CD14-positive monocyte (primary cell): ENCODE measurements at regions not wholly inside any gene's neighbourhood (a gene's known extent, or its start where the extent isn't known, plus 50 kb on each side); places are given as distances from the start of the nearest gene placed in this dataset.

Experiments
- DNase-seq, 3 donors: peaks; one replicate each; pipeline ENCODE4 v3.0.0-alpha.2; 2011 to 2022
- H2AFZ ChIP-seq: 2 replicates; pipeline ENCODE4 v1.6.0; 2012; ENCODE audit warnings: mild to moderate bottlenecking, low read depth, low read length, inconsistent platforms; ENCODE audit not compliant: insufficient read depth, poor library complexity, severe bottlenecking
- H3K27ac ChIP-seq, 2 donors: 1 replicate in 1 of 2; 2 replicates in 1 of 2; pipeline ENCODE4 v1.5.1; 2012 to 2013; ENCODE audit warnings: low read length in 2 of 2, control low read depth in 1 of 2, inconsistent platforms in 1 of 2, low read depth in 1 of 2, mild to moderate bottlenecking in 1 of 2
- H3K27me3 ChIP-seq, 2 donors: one replicate each; pipeline versions ENCODE4 v1.6.0 to v1.6.1; 2011 to 2013; ENCODE audit warnings: low read length in 2 of 2; ENCODE audit not compliant: control insufficient read depth in 2 of 2, insufficient read depth in 2 of 2
- H3K36me3 ChIP-seq, 2 donors: replicated peaks in 1 of 2; 1 replicate in 1 of 2; 2 replicates in 1 of 2; pipeline versions ENCODE4 v1.5.1 to v1.6.1; 2012 to 2013; ENCODE audit warnings: low read length in 2 of 2, control low read depth in 1 of 2, inconsistent platforms in 1 of 2, mild to moderate bottlenecking in 1 of 2; ENCODE audit not compliant: insufficient read depth in 2 of 2, control insufficient read depth in 1 of 2
- H3K4me1 ChIP-seq, 2 donors: 1 replicate in 1 of 2; 2 replicates in 1 of 2; pipeline versions ENCODE4 v1.5.1 to v1.6.1; 2012 to 2013; ENCODE audit warnings: low read length in 2 of 2, control low read depth in 1 of 2, inconsistent platforms in 1 of 2, mild to moderate bottlenecking in 1 of 2, moderate library complexity in 1 of 2; ENCODE audit not compliant: insufficient read depth in 2 of 2, control insufficient read depth in 1 of 2
- H3K4me2 ChIP-seq: replicated peaks from 2 replicates; pipeline ENCODE3; 2012; ENCODE audit warnings: low read length, moderate library complexity, mild to moderate bottlenecking; ENCODE audit not compliant: poor library complexity, severe bottlenecking; ENCODE audit errors: extremely low read depth
- H3K4me3 ChIP-seq, 3 experiments: fragments of 200-600 bp in 1 of 3; sonication (generic) in 1 of 3; replicated peaks in 1 of 3; 1 replicate in 2 of 3; 2 replicates in 1 of 3; pipeline ENCODE4 v1.5.1; 2011 to 2013; ENCODE audit warnings: low read length in 3 of 3, mild to moderate bottlenecking in 3 of 3, control low read depth in 2 of 3, low read depth in 2 of 3, inconsistent platforms in 1 of 3, moderate library complexity in 1 of 3
- H3K79me2 ChIP-seq: 2 replicates; pipeline ENCODE4 v1.6.0; 2012; ENCODE audit warnings: mild to moderate bottlenecking, control low read depth, inconsistent platforms, low read length, moderate library complexity; ENCODE audit not compliant: insufficient read depth
- H3K9ac ChIP-seq: 2 replicates; pipeline ENCODE4 v1.6.0; 2017; ENCODE audit warnings: low read length, mild to moderate bottlenecking; ENCODE audit not compliant: insufficient read depth, poor library complexity, severe bottlenecking
- H3K9me3 ChIP-seq, 2 donors: replicated peaks in 1 of 2; 1 replicate in 1 of 2; 2 replicates in 1 of 2; pipeline versions ENCODE4 v1.5.1 to v1.6.1; 2012 to 2013; ENCODE audit warnings: low read length in 2 of 2, control low read depth in 1 of 2; ENCODE audit not compliant: control insufficient read depth in 1 of 2, insufficient read depth in 1 of 2
- H4K20me1 ChIP-seq: 2 replicates; pipeline ENCODE4 v1.6.0; 2012; ENCODE audit warnings: mild to moderate bottlenecking, low read length, control low read depth, moderate library complexity; ENCODE audit not compliant: insufficient read depth
- H3K27ac Mint-ChIP-seq, 7 donors: one replicate each; pipeline ENCODE4 v1.8.0; 2020; ENCODE audit warnings: mild to moderate bottlenecking in 7 of 7, mixed read lengths in 7 of 7, moderate library complexity in 6 of 7, inconsistent platforms in 2 of 7
- H3K27me3 Mint-ChIP-seq, 3 donors: one replicate each; pipeline ENCODE4 v1.8.0; 2021 to 2022; ENCODE audit warnings: low read depth in 3 of 3, mild to moderate bottlenecking in 3 of 3, mixed read lengths in 3 of 3, moderate library complexity in 3 of 3, inconsistent platforms in 1 of 3
- H3K36me3 Mint-ChIP-seq, 2 donors: one replicate each; pipeline ENCODE4 v1.8.0; 2020; ENCODE audit warnings: mixed read lengths in 2 of 2, inconsistent platforms in 1 of 2, mild to moderate bottlenecking in 1 of 2
- H3K4me1 Mint-ChIP-seq: one replicate; pipeline ENCODE4 v1.8.0; 2020; ENCODE audit warnings: mild to moderate bottlenecking, mixed read lengths
- H3K4me3 Mint-ChIP-seq, 2 donors: one replicate each; pipeline ENCODE4 v1.8.0; 2020; ENCODE audit warnings: mild to moderate bottlenecking in 2 of 2, mixed read lengths in 2 of 2, moderate library complexity in 1 of 2
- H3K9me3 Mint-ChIP-seq, 7 donors: one replicate each; pipeline ENCODE4 v1.8.0; 2020 to 2022; ENCODE audit warnings: mixed read lengths in 7 of 7, mild to moderate bottlenecking in 6 of 7, moderate library complexity in 6 of 7, inconsistent platforms in 2 of 7
- WGBS: methylation state at CpG from one replicate; pipeline ENCODE4 v1.1.5; 2013; ENCODE audit warnings: missing lambda C conversion rate; ENCODE audit not compliant: insufficient coverage; 5-methylcytosine and 5-hydroxymethylcytosine counted together
- intact Hi-C, 2 donors: fragments of 100-400 bp; cut with micrococcal nuclease; formaldehyde crosslinking; loops; one replicate each; pipeline versions ENCODE4 v1.15.0 to v1.15.1; 2023
- TF ChIP-seq, protein P1 (sequence below): fragments of 200-600 bp; IDR thresholded peaks from one replicate; pipeline ENCODE4 v1.8.0; 2022; ENCODE audit warnings: antibody characterized with exemption, mild to moderate bottlenecking

DNA sequence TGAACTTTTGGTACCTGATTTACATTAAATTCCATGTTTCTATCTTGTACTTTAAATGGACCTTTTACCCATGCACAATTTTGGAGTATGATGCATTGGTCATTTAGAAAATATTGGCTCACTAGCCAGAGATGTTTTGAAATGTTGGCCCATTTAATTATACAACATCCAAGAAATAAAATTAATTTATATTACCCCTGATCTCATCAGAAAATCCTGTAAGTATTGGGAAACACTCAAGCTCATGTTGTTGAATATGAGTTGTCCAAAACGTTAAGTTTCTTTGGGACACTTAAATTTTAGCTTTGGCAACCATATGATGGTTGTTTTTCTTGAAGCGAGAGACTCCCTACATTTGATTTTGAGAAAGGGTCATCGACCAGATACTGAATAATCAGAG is 492.7 kb downstream of the RPS24 start:
- TF ChIP-seq, protein P1, sequence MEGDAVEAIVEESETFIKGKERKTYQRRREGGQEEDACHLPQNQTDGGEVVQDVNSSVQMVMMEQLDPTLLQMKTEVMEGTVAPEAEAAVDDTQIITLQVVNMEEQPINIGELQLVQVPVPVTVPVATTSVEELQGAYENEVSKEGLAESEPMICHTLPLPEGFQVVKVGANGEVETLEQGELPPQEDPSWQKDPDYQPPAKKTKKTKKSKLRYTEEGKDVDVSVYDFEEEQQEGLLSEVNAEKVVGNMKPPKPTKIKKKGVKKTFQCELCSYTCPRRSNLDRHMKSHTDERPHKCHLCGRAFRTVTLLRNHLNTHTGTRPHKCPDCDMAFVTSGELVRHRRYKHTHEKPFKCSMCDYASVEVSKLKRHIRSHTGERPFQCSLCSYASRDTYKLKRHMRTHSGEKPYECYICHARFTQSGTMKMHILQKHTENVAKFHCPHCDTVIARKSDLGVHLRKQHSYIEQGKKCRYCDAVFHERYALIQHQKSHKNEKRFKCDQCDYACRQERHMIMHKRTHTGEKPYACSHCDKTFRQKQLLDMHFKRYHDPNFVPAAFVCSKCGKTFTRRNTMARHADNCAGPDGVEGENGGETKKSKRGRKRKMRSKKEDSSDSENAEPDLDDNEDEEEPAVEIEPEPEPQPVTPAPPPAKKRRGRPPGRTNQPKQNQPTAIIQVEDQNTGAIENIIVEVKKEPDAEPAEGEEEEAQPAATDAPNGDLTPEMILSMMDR: no peak
- no peak for DNase-seq
- no peaks in the 10 kb centered on the region for H4K20me1 ChIP-seq
- Mint-ChIP-seq H3K4me1 (no peaks in the 10 kb centered on the region), H3K4me3 (no peak overlapping the region), H3K27me3 (peaks cover 0 to 1% (median 1%) of the 10 kb centered on the region in 3 donors), H3K36me3 (no peaks in the 10 kb centered on the region), H3K27ac (no peak overlapping the region), H3K9me3 (peaks cover 0 to 2% (median 0%) of the 10 kb centered on the region in 7 donors)
- H2AFZ ChIP-seq: no peak overlapping the region
- no CpG with 5 or more reads among the region's 3 CpGs for WGBS
- no peak overlapping the region for H3K9ac ChIP-seq
- no peaks in the 10 kb centered on the region for H3K9me3 ChIP-seq
- H3K4me3 ChIP-seq: no peak overlapping the region
- no peak overlapping the region for H3K4me2 ChIP-seq
- intact Hi-C loops: no loop called here
- no peaks in the 10 kb centered on the region for H3K79me2 ChIP-seq
- H3K27ac ChIP-seq: no peak overlapping the region
- no peaks in the 10 kb centered on the region for H3K36me3 ChIP-seq
- no peaks in the 10 kb centered on the region for H3K27me3 ChIP-seq
- H3K4me1 ChIP-seq: no peaks in the 10 kb centered on the region

DNA sequence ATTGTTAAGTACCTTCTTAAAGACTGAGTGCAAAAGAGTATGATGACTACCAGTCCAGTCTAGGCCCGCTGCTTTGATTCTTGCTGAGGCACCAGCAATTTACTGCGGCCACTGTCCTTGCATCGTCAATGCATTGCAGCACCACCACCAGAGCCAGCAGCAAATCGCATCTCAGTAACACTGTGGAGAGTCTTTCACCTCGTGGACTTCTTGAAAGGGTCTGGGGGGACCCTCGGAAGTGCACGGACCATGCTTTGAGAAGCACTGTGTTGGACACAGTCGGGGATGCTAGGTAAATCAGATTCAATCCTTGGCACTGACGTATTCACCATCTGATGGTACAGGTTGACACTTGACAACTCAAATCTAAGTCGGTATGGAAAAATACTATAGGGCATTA is 493.6 kb downstream of the RPS24 start:
- H3K36me3 Mint-ChIP-seq: no peaks in the 10 kb centered on the region
- H3K4me2 ChIP-seq: no peak overlapping the region
- H3K9me3 Mint-ChIP-seq: peaks cover 0 to 2% (median 0%) of the 10 kb centered on the region in 7 donors
- H3K36me3 ChIP-seq: no peaks in the 10 kb centered on the region
- no peak overlapping the region for H3K27ac Mint-ChIP-seq
- peaks cover 0 to 1% (median 1%) of the 10 kb centered on the region in 3 donors for H3K27me3 Mint-ChIP-seq
- H3K4me3 ChIP-seq: no peak overlapping the region
- H3K9me3 ChIP-seq: no peaks in the 10 kb centered on the region
- no peak overlapping the region for H2AFZ ChIP-seq
- no peak overlapping the region for H3K27ac ChIP-seq
- no peaks in the 10 kb centered on the region for H3K79me2 ChIP-seq
- H3K4me1 ChIP-seq: no peaks in the 10 kb centered on the region
- no peaks in the 10 kb centered on the region for H4K20me1 ChIP-seq
- DNase-seq: no peak
- H3K9ac ChIP-seq: no peak overlapping the region
- peaks cover under 1% of the 10 kb centered on the region for H3K4me1 Mint-ChIP-seq
- TF ChIP-seq, protein P1: no peak
- WGBS: 88% methylated on average over 8 of the region's 10 CpGs
- no peaks in the 10 kb centered on the region for H3K27me3 ChIP-seq
- no peak overlapping the region for H3K4me3 Mint-ChIP-seq
- intact Hi-C loops: no loop called here
